H7 (cell line): ENCODE measurements at regions not wholly inside any gene's neighbourhood (a gene's known extent, or its start where the extent isn't known, plus 50 kb on each side); places are given as distances from the start of the nearest gene placed in this dataset.

Source experiments
- DNase-seq: peaks from one replicate; pipeline ENCODE4 v3.0.0; 2012
- H3K27me3 ChIP-seq: 2 replicates; pipeline ENCODE4 v1.6.0; 2011; ENCODE audit warnings: mild to moderate bottlenecking, low read length; ENCODE audit not compliant: control insufficient read depth, insufficient read depth
- H3K36me3 ChIP-seq: replicated peaks from 2 replicates; pipeline ENCODE4 v1.5.1; 2011; ENCODE audit warnings: low read length; ENCODE audit not compliant: control insufficient read depth, insufficient read depth
- H3K4me3 ChIP-seq: 2 replicates; pipeline ENCODE4 v1.5.1; 2011; ENCODE audit warnings: low read depth, mild to moderate bottlenecking, control low read depth, low read length, moderate library complexity; ENCODE audit not compliant: insufficient read depth

- H3K36me3 ChIP-seq = 0 out of 2 replicates have a peak, but pooled peaks cover 2% of the 10 kb centered on the region
- H3K27me3 ChIP-seq = no peaks in the 10 kb centered on the region
- no peak for DNase-seq
- no peak overlapping the region for H3K4me3 ChIP-seq
These were observed 229.4 kb upstream of the RGS6 start for GRCh38 chr14:71702786-71703185.

GRCh38 chr14:71703477-71703876 is 228.8 kb upstream of the RGS6 start:
- Histone ChIP-seq H3K36me3 (0 out of 2 replicates have a peak, but pooled peaks cover 2% of the 10 kb centered on the region), H3K4me3 (no peak overlapping the region), H3K27me3 (no peaks in the 10 kb centered on the region)
- DNase-seq = peak; percentile 19

DNA sequence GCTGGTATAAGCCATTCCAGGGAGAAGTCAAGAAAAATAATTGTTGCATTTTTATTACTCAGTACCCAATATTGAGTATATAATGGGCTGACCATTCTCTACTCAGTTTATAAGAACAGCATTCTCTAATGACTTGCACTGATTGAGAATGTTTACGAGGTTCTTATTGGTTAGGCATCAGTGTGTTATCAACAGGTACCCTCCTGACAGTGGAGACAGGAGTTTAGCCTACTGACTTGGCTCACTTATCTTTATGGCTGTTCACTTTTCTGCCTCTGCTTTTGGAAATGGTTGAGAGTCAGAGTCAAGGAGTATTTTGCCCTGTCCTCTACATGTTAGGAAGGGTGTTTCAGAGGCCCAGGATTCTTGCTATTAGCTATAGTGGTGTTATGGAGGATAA is 228.0 kb upstream of the RGS6 start:
- Histone ChIP-seq H3K36me3 (peaks cover 3% of the 10 kb centered on the region; the same call in 1 of the 2 replicates), H3K4me3 (no peak overlapping the region), H3K27me3 (no peaks in the 10 kb centered on the region)
- DNase-seq = no peak

GRCh38 chr14:71705460-71705859 is 226.8 kb upstream of the RGS6 start:
- Histone ChIP-seq H3K4me3 (no peak overlapping the region), H3K27me3 (no peaks in the 10 kb centered on the region), H3K36me3 (peaks cover 3% of the 10 kb centered on the region; the same call in 1 of the 2 replicates)
- DNase-seq = no peak

DNA sequence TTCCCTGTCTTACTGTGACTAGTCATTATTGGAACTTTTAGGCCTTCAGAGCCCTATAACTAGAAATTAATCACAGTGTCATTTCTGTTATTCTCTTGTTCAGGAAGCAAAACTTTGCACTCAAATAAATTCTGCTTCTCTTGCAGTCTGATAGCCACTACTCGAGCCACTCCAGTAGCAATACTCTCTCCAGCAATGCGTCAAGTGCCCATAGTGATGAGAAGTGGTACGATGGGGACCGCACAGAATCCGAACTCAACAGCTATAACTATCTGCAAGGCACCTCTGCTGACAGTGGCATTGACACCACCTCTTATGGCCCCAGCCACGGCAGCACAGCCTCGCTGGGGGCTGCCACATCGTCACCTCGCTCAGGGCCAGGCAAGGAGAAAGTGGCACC is 223.2 kb upstream of the RGS6 start:
- H3K36me3 ChIP-seq = peaks cover 3% of the 10 kb centered on the region; the same call in 1 of the 2 replicates
- H3K4me3 ChIP-seq = no peak overlapping the region
- no peaks in the 10 kb centered on the region for H3K27me3 ChIP-seq
- DNase-seq = no peak

DNA sequence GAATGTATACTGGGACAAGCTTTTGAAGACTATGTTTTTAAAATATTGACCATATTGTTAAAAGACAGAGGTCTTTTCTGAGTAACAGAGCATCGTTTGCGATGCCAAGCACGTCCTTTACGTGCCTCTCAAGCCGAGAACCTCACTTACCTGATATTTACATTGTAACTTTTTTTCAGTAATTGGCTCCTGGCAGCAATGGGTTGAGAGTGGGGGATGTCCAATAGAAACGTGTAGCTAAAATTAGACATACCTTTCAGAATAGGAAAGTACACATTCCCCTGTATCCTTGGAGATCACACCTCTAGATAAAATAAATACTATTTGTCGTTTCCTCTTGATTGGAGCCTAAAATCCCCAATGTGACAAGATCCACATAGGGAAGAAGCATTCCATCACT is 222.2 kb upstream of the RGS6 start:
- no peak overlapping the region for H3K4me3 ChIP-seq
- no peak for DNase-seq
- peaks cover 3% of the 10 kb centered on the region; the same call in 1 of the 2 replicates for H3K36me3 ChIP-seq
- no peaks in the 10 kb centered on the region for H3K27me3 ChIP-seq

DNA sequence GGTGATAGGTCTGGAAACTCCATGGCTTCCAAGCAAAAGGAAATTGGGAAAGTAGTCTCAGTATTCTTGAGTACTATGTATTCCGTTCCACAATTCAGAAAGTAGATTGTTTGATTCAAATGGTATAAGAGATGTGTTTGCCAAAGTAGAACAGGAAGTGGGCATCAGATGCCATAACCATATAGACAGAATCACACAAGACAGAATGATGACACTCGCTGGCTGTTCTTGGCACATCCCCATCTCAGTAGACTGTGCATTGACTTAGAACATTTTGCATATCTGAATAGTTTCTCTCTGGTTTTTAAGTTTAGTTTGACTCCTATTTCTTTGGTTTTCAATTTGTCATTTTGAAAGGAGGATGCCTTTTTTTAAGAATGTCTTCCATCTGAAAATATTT is 221.1 kb upstream of the RGS6 start:
- no peaks in the 10 kb centered on the region for H3K27me3 ChIP-seq
- DNase-seq = no peak
- peaks cover 1% of the 10 kb centered on the region; the same call in 1 of the 2 replicates for H3K36me3 ChIP-seq
- H3K4me3 ChIP-seq = no peak overlapping the region

DNA sequence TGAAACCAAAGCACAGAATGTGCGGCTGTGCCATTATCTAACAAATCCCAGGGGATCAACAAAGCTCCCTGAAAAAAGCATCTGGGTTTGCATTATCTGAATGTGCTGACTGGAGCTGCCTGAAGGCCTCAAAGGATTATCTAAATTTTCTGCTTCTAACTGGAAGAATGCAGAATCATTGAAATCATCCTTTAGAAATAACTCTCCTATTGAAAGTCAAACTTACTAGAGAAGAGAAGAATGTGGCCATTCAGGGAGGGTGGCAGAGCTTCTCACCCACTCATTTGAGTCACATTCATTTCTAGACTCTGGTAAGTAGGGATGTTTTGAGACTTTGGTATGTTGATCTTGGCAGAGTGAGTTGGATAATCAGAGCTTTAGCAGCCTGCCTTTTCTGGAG is 220.6 kb upstream of the RGS6 start:
- H3K36me3 ChIP-seq = peaks cover 1% of the 10 kb centered on the region; the same call in 1 of the 2 replicates
- no peaks in the 10 kb centered on the region for H3K27me3 ChIP-seq

GRCh38 chr14:71712478-71712877 is 219.8 kb upstream of the RGS6 start:
- DNase-seq = no peak
- Histone ChIP-seq H3K27me3 (no peaks in the 10 kb centered on the region), H3K36me3 (peaks cover 1% of the 10 kb centered on the region; the same call in 1 of the 2 replicates), H3K4me3 (no peak overlapping the region)

More for the DNA sequence above, 220.6 kb upstream of the RGS6 start:
- no peak for DNase-seq
- H3K4me3 ChIP-seq = no peak overlapping the region

GRCh38 chr14:71713016-71713415 is 219.2 kb upstream of the RGS6 start:
- no peak for DNase-seq
- peaks cover 1% of the 10 kb centered on the region; the same call in 1 of the 2 replicates for H3K36me3 ChIP-seq
- H3K27me3 ChIP-seq = no peaks in the 10 kb centered on the region
- H3K4me3 ChIP-seq = no peak overlapping the region

GRCh38 chr14:71713451-71713850 is 218.8 kb upstream of the RGS6 start:
- Histone ChIP-seq H3K36me3 (peaks cover 1% of the 10 kb centered on the region; the same call in 1 of the 2 replicates), H3K27me3 (no peaks in the 10 kb centered on the region), H3K4me3 (no peak overlapping the region)
- no peak for DNase-seq

- Histone ChIP-seq H3K36me3 (no peaks in the 10 kb centered on the region; the same call in 1 of the 2 replicates), H3K4me3 (no peak overlapping the region), H3K27me3 (no peaks in the 10 kb centered on the region)
- no peak for DNase-seq
These were observed 218.0 kb upstream of the RGS6 start for GRCh38 chr14:71714225-71714624.

- Histone ChIP-seq H3K27me3 (no peaks in the 10 kb centered on the region), H3K4me3 (no peak overlapping the region), H3K36me3 (no peaks in the 10 kb centered on the region)
- DNase-seq = no peak
These were observed 216.0 kb upstream of the RGS6 start for GRCh38 chr14:71716041-71716772.

- Histone ChIP-seq H3K27me3 (no peaks in the 10 kb centered on the region), H3K36me3 (no peaks in the 10 kb centered on the region; the same call in 1 of the 2 replicates), H3K4me3 (no peak overlapping the region)
- DNase-seq = peak; percentile 62
These were observed 211.1 kb upstream of the RGS6 start for GRCh38 chr14:71720978-71721624.

DNA sequence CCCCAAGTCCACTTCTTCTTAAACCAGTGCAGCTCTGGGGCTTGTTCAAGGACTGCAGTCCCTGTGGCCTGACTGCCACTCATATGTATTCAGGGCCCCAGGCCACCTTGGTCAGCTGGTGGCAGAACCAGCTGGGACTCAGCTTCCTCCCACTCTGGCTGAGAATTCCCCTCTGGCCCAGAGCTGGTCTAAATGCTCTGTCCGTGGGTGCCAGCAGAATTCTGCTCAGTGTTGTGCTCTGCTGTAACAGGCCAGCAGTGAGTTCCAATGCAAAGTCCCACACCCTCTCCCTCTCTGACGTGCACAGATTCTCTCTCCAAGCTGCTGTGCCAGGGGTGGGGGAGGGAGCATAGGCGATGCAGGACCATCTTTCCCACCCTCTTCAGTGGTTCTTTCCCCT is 210.4 kb upstream of the RGS6 start:
- DNase-seq = no peak
- Histone ChIP-seq H3K27me3 (no peaks in the 10 kb centered on the region), H3K36me3 (no peaks in the 10 kb centered on the region; the same call in none of the 2 replicates), H3K4me3 (no peak overlapping the region)
